ENCODE measurements at regions not wholly inside any gene's neighbourhood (a gene's known extent, or its start where the extent isn't known, plus 50 kb on each side); places are given as distances from the start of the nearest gene placed in this dataset.

GRCh38 chr7:40948239-40948638 lies 754.7 kb downstream of the INHBA start:
- H3K27ac ChIP-seq (ENCODE audit: low read depth, low read length) = no peak overlapping the region
- H3K36me3 ChIP-seq (ENCODE audit: control insufficient read depth in 1 of 2, insufficient read depth in 2 of 2, low read length in 2 of 2) = no peaks in the 10 kb centered on the region
- no peak overlapping the region for H3K4me3 ChIP-seq (ENCODE audit: low read depth in 1 of 2, low read length in 2 of 2)
- no peaks in the 10 kb centered on the region for H3K4me1 ChIP-seq (ENCODE audit: control insufficient read depth in 1 of 2, insufficient read depth in 2 of 2, low read length in 2 of 2)
- H3K27me3 ChIP-seq (ENCODE audit: control insufficient read depth in 1 of 2, insufficient read depth in 2 of 2, low read length in 2 of 2) = no peaks in the 10 kb centered on the region
- peaks cover 5 to 9% of the 10 kb centered on the region in 2 donors for H3K9me3 ChIP-seq (ENCODE audit: control insufficient read depth in 1 of 2, low read length in 2 of 2)
- H3K9ac ChIP-seq (ENCODE audit: low read depth in 1 of 2, low read length in 2 of 2) = no peak overlapping the region

GRCh38 chr7:40947566-40947965 lies 755.3 kb downstream of the INHBA start:
- Histone ChIP-seq H3K9ac (ENCODE audit: low read depth in 1 of 2, low read length in 2 of 2) (no peak overlapping the region), H3K27me3 (ENCODE audit: control insufficient read depth in 1 of 2, insufficient read depth in 2 of 2, low read length in 2 of 2) (no peaks in the 10 kb centered on the region), H3K36me3 (ENCODE audit: control insufficient read depth in 1 of 2, insufficient read depth in 2 of 2, low read length in 2 of 2) (no peaks in the 10 kb centered on the region), H3K27ac (ENCODE audit: low read depth, low read length) (no peak overlapping the region), H3K4me1 (ENCODE audit: control insufficient read depth in 1 of 2, insufficient read depth in 2 of 2, low read length in 2 of 2) (no peaks in the 10 kb centered on the region), H3K9me3 (ENCODE audit: control insufficient read depth in 1 of 2, low read length in 2 of 2) (peaks cover 5 to 9% of the 10 kb centered on the region in 2 donors), H3K4me3 (ENCODE audit: low read depth in 1 of 2, low read length in 2 of 2) (no peak overlapping the region)

GRCh38 chr7:40946549-40946948 lies 756.3 kb downstream of the INHBA start:
- Histone ChIP-seq H3K27ac (ENCODE audit: low read depth, low read length) (no peak overlapping the region), H3K27me3 (ENCODE audit: control insufficient read depth in 1 of 2, insufficient read depth in 2 of 2, low read length in 2 of 2) (no peaks in the 10 kb centered on the region), H3K9me3 (ENCODE audit: control insufficient read depth in 1 of 2, low read length in 2 of 2) (peaks cover 5 to 9% of the 10 kb centered on the region in 2 donors), H3K36me3 (ENCODE audit: control insufficient read depth in 1 of 2, insufficient read depth in 2 of 2, low read length in 2 of 2) (no peaks in the 10 kb centered on the region), H3K4me1 (ENCODE audit: control insufficient read depth in 1 of 2, insufficient read depth in 2 of 2, low read length in 2 of 2) (no peaks in the 10 kb centered on the region), H3K9ac (ENCODE audit: low read depth in 1 of 2, low read length in 2 of 2) (no peak overlapping the region), H3K4me3 (ENCODE audit: low read depth in 1 of 2, low read length in 2 of 2) (no peak overlapping the region)

GRCh38 chr7:40945788-40946187 lies 757.1 kb downstream of the INHBA start:
- Histone ChIP-seq H3K9me3 (ENCODE audit: control insufficient read depth in 1 of 2, low read length in 2 of 2) (peaks cover 5 to 9% of the 10 kb centered on the region in 2 donors), H3K4me1 (ENCODE audit: control insufficient read depth in 1 of 2, insufficient read depth in 2 of 2, low read length in 2 of 2) (no peaks in the 10 kb centered on the region), H3K4me3 (ENCODE audit: low read depth in 1 of 2, low read length in 2 of 2) (no peak overlapping the region)

GRCh38 chr7:40944981-40945585 lies 757.8 kb downstream of the INHBA start:
- no peaks in the 10 kb centered on the region for H3K27me3 ChIP-seq (ENCODE audit: control insufficient read depth in 1 of 2, insufficient read depth in 2 of 2, low read length in 2 of 2)
- H3K27ac ChIP-seq (ENCODE audit: low read depth, low read length) = no peak overlapping the region
- no peak overlapping the region for H3K4me3 ChIP-seq (ENCODE audit: low read depth in 1 of 2, low read length in 2 of 2)
- H3K36me3 ChIP-seq (ENCODE audit: control insufficient read depth in 1 of 2, insufficient read depth in 2 of 2, low read length in 2 of 2) = no peaks in the 10 kb centered on the region
- no peak overlapping the region for H3K9ac ChIP-seq (ENCODE audit: low read depth in 1 of 2, low read length in 2 of 2)
- peaks cover 5 to 9% of the 10 kb centered on the region in 2 donors for H3K9me3 ChIP-seq (ENCODE audit: control insufficient read depth in 1 of 2, low read length in 2 of 2)
- no peaks in the 10 kb centered on the region for H3K4me1 ChIP-seq (ENCODE audit: control insufficient read depth in 1 of 2, insufficient read depth in 2 of 2, low read length in 2 of 2)

More at GRCh38 chr7:40945788-40946187, 757.1 kb downstream of the INHBA start:
- Histone ChIP-seq H3K36me3 (ENCODE audit: control insufficient read depth in 1 of 2, insufficient read depth in 2 of 2, low read length in 2 of 2) (no peaks in the 10 kb centered on the region), H3K27ac (ENCODE audit: low read depth, low read length) (no peak overlapping the region), H3K9ac (ENCODE audit: low read depth in 1 of 2, low read length in 2 of 2) (no peak overlapping the region), H3K27me3 (ENCODE audit: control insufficient read depth in 1 of 2, insufficient read depth in 2 of 2, low read length in 2 of 2) (no peaks in the 10 kb centered on the region)

- H3K4me3 ChIP-seq (ENCODE audit: low read depth in 1 of 2, low read length in 2 of 2) = no peak overlapping the region
- H3K9me3 ChIP-seq (ENCODE audit: control insufficient read depth in 1 of 2, low read length in 2 of 2) = peaks cover 2 to 4% of the 10 kb centered on the region in 2 donors
- H3K4me1 ChIP-seq (ENCODE audit: control insufficient read depth in 1 of 2, insufficient read depth in 2 of 2, low read length in 2 of 2) = no peaks in the 10 kb centered on the region
- no peaks in the 10 kb centered on the region for H3K36me3 ChIP-seq (ENCODE audit: control insufficient read depth in 1 of 2, insufficient read depth in 2 of 2, low read length in 2 of 2)
- no peak overlapping the region for H3K9ac ChIP-seq (ENCODE audit: low read depth in 1 of 2, low read length in 2 of 2)
- H3K27ac ChIP-seq (ENCODE audit: low read depth, low read length) = no peak overlapping the region
- no peaks in the 10 kb centered on the region for H3K27me3 ChIP-seq (ENCODE audit: control insufficient read depth in 1 of 2, insufficient read depth in 2 of 2, low read length in 2 of 2)
Measured at GRCh38 chr7:40937879-40938278, 765.0 kb downstream of the INHBA start.

- H3K9me3 ChIP-seq (ENCODE audit: control insufficient read depth in 1 of 2, low read length in 2 of 2) = peaks cover 2 to 4% of the 10 kb centered on the region in 2 donors
- H3K27ac ChIP-seq (ENCODE audit: low read depth, low read length) = no peak overlapping the region
- no peaks in the 10 kb centered on the region for H3K27me3 ChIP-seq (ENCODE audit: control insufficient read depth in 1 of 2, insufficient read depth in 2 of 2, low read length in 2 of 2)
- no peak overlapping the region for H3K4me3 ChIP-seq (ENCODE audit: low read depth in 1 of 2, low read length in 2 of 2)
- no peaks in the 10 kb centered on the region for H3K4me1 ChIP-seq (ENCODE audit: control insufficient read depth in 1 of 2, insufficient read depth in 2 of 2, low read length in 2 of 2)
- no peak overlapping the region for H3K9ac ChIP-seq (ENCODE audit: low read depth in 1 of 2, low read length in 2 of 2)
- no peaks in the 10 kb centered on the region for H3K36me3 ChIP-seq (ENCODE audit: control insufficient read depth in 1 of 2, insufficient read depth in 2 of 2, low read length in 2 of 2)
Measured at GRCh38 chr7:40935435-40935834, 767.5 kb downstream of the INHBA start.

GRCh38 chr7:40923626-40924025 lies 779.3 kb downstream of the INHBA start:
- Histone ChIP-seq H3K9me3 (ENCODE audit: control insufficient read depth in 1 of 2, low read length in 2 of 2) (peaks cover 0 to 3% of the 10 kb centered on the region in 2 donors), H3K36me3 (ENCODE audit: control insufficient read depth in 1 of 2, insufficient read depth in 2 of 2, low read length in 2 of 2) (no peaks in the 10 kb centered on the region), H3K4me3 (ENCODE audit: low read depth in 1 of 2, low read length in 2 of 2) (no peak overlapping the region), H3K27ac (ENCODE audit: low read depth, low read length) (no peak overlapping the region), H3K9ac (ENCODE audit: low read depth in 1 of 2, low read length in 2 of 2) (no peak overlapping the region), H3K4me1 (ENCODE audit: control insufficient read depth in 1 of 2, insufficient read depth in 2 of 2, low read length in 2 of 2) (no peaks in the 10 kb centered on the region), H3K27me3 (ENCODE audit: control insufficient read depth in 1 of 2, insufficient read depth in 2 of 2, low read length in 2 of 2) (no peaks in the 10 kb centered on the region)

GRCh38 chr7:40922316-40922670 lies 780.6 kb downstream of the INHBA start:
- H3K36me3 ChIP-seq (ENCODE audit: control insufficient read depth in 1 of 2, insufficient read depth in 2 of 2, low read length in 2 of 2) = no peaks in the 10 kb centered on the region
- H3K27ac ChIP-seq (ENCODE audit: low read depth, low read length) = no peak overlapping the region
- peaks cover 0 to 2% of the 10 kb centered on the region in 2 donors for H3K9me3 ChIP-seq (ENCODE audit: control insufficient read depth in 1 of 2, low read length in 2 of 2)
- no peaks in the 10 kb centered on the region for H3K4me1 ChIP-seq (ENCODE audit: control insufficient read depth in 1 of 2, insufficient read depth in 2 of 2, low read length in 2 of 2)
- H3K4me3 ChIP-seq (ENCODE audit: low read depth in 1 of 2, low read length in 2 of 2) = no peak overlapping the region
- H3K9ac ChIP-seq (ENCODE audit: low read depth in 1 of 2, low read length in 2 of 2) = no peak overlapping the region
- H3K27me3 ChIP-seq (ENCODE audit: control insufficient read depth in 1 of 2, insufficient read depth in 2 of 2, low read length in 2 of 2) = no peaks in the 10 kb centered on the region

- Histone ChIP-seq H3K27me3 (ENCODE audit: control insufficient read depth in 1 of 2, insufficient read depth in 2 of 2, low read length in 2 of 2) (no peaks in the 10 kb centered on the region), H3K36me3 (ENCODE audit: control insufficient read depth in 1 of 2, insufficient read depth in 2 of 2, low read length in 2 of 2) (no peaks in the 10 kb centered on the region), H3K4me3 (ENCODE audit: low read depth in 1 of 2, low read length in 2 of 2) (no peak overlapping the region), H3K9me3 (ENCODE audit: control insufficient read depth in 1 of 2, low read length in 2 of 2) (no peaks in the 10 kb centered on the region), H3K4me1 (ENCODE audit: control insufficient read depth in 1 of 2, insufficient read depth in 2 of 2, low read length in 2 of 2) (no peaks in the 10 kb centered on the region), H3K27ac (ENCODE audit: low read depth, low read length) (no peak overlapping the region), H3K9ac (ENCODE audit: low read depth in 1 of 2, low read length in 2 of 2) (no peak overlapping the region)
Measured at GRCh38 chr7:40921589-40922315, 781.1 kb downstream of the INHBA start.

Data from duodenal mucosa (tissue), 2 donors.